Suprapubic skin (tissue), 4 donors: ENCODE measurements at regions not wholly inside any gene's neighbourhood (a gene's known extent, or its start where the extent isn't known, plus 50 kb on each side); places are given as distances from the start of the nearest gene placed in this dataset.

Source experiments
- DNase-seq, 2 donors: peaks; one replicate each; pipeline ENCODE4 v3.0.0-alpha.2; 2019; ENCODE audit warnings: low spot score in 2 of 2
- H3K27ac ChIP-seq: fragments of 200-600 bp; sonication (generic); one replicate; pipeline ENCODE4 v1.5.1; 2019
- H3K27me3 ChIP-seq: fragments of 200-600 bp; sonication (generic); one replicate; pipeline ENCODE4 v1.5.1; 2019
- H3K36me3 ChIP-seq: fragments of 200-600 bp; sonication (generic); one replicate; pipeline ENCODE4 v1.5.1; 2019
- H3K4me1 ChIP-seq: fragments of 200-600 bp; sonication (generic); one replicate; pipeline ENCODE4 v1.5.1; 2019
- H3K4me3 ChIP-seq: fragments of 200-600 bp; sonication (generic); one replicate; pipeline ENCODE4 v1.5.1; 2019; ENCODE audit warnings: mild to moderate bottlenecking
- H3K9me3 ChIP-seq: fragments of 200-600 bp; sonication (generic); one replicate; pipeline ENCODE4 v1.5.1; 2019
- CTCF ChIP-seq, 2 donors: fragments of 200-600 bp in 1 of 2; fragments of 450-650 bp in 1 of 2; sonication (generic) in 1 of 2; IDR thresholded peaks; one replicate each; pipeline ENCODE4 v1.5.1; 2016 to 2019; ENCODE audit warnings: antibody characterized with exemption in 2 of 2, mild to moderate bottlenecking in 1 of 2, moderate library complexity in 1 of 2
- EP300 ChIP-seq: sonication (generic); formaldehyde crosslinking; IDR thresholded peaks from one replicate; pipeline ENCODE4 v1.6.1; 2017; ENCODE audit warnings: antibody characterized with exemption
- POLR2A ChIP-seq, 2 donors: fragments of 450-650 bp; IDR thresholded peaks; one replicate each; pipeline ENCODE4 v1.6.1; 2017; ENCODE audit warnings: antibody characterized with exemption in 2 of 2, mild to moderate bottlenecking in 2 of 2, moderate library complexity in 2 of 2
- POLR2AphosphoS5 ChIP-seq, 3 donors: sonication (generic); formaldehyde crosslinking; IDR thresholded peaks; one replicate each; pipeline ENCODE4 v1.6.1; 2017; ENCODE audit warnings: antibody characterized with exemption in 3 of 3
- WGBS: methylation state at CpG from one replicate; pipeline ENCODE4 v1.1.5; 2018; 5-methylcytosine and 5-hydroxymethylcytosine counted together

GRCh38 chr10:27599546-27599945 is 95.4 kb downstream of the RAB18 start:
- H3K27me3 ChIP-seq, result no peaks in the 10 kb centered on the region
- DNase-seq, result no peak
- H3K36me3 ChIP-seq, result no peaks in the 10 kb centered on the region
- no peak overlapping the region for H3K4me3 ChIP-seq
- H3K4me1 ChIP-seq, result no peaks in the 10 kb centered on the region
- no CpG with 5 or more reads among the region's 2 CpGs for WGBS
- no peak overlapping the region for H3K27ac ChIP-seq
- peaks cover 5% of the 10 kb centered on the region for H3K9me3 ChIP-seq
- TF ChIP-seq POLR2AphosphoS5 (IDR thresholded peaks at IDR 0.05) (no peak), POLR2A (IDR thresholded peaks at IDR 0.05) (no peak), EP300 (no peak), CTCF (IDR thresholded peaks at IDR 0.05) (no peak)

GRCh38 chr10:27600930-27601329 is 96.8 kb downstream of the RAB18 start:
- no peak for DNase-seq
- 85% methylated on average over 2 of the region's 2 CpGs for WGBS
- Histone ChIP-seq H3K4me3 (no peak overlapping the region), H3K27me3 (no peaks in the 10 kb centered on the region), H3K9me3 (no peaks in the 10 kb centered on the region), H3K36me3 (no peaks in the 10 kb centered on the region), H3K27ac (no peak overlapping the region), H3K4me1 (no peaks in the 10 kb centered on the region)
- no peak for TF ChIP-seq EP300
- TF ChIP-seq POLR2AphosphoS5 (IDR thresholded peaks at IDR 0.05), result no peak
- no peak for TF ChIP-seq POLR2A (IDR thresholded peaks at IDR 0.05)
- TF ChIP-seq CTCF (IDR thresholded peaks at IDR 0.05), result no peak

GRCh38 chr10:27601503-27601902 is 97.4 kb downstream of the RAB18 start:
- Histone ChIP-seq H3K27me3 (no peaks in the 10 kb centered on the region), H3K36me3 (no peaks in the 10 kb centered on the region), H3K9me3 (no peaks in the 10 kb centered on the region), H3K4me3 (no peak overlapping the region), H3K4me1 (no peaks in the 10 kb centered on the region), H3K27ac (no peak overlapping the region)
- 60% methylated on average over 5 of the region's 5 CpGs for WGBS
- TF ChIP-seq POLR2A (IDR thresholded peaks at IDR 0.05) (no peak), POLR2AphosphoS5 (IDR thresholded peaks at IDR 0.05) (no peak), CTCF (IDR thresholded peaks at IDR 0.05) (no peak), EP300 (no peak)
- DNase-seq, result no peak

GRCh38 chr10:27601946-27602538 is 97.9 kb downstream of the RAB18 start:
- 63% methylated on average over 6 of the region's 6 CpGs for WGBS
- H3K36me3 ChIP-seq, result no peaks in the 10 kb centered on the region
- no peaks in the 10 kb centered on the region for H3K9me3 ChIP-seq
- H3K4me3 ChIP-seq, result no peak overlapping the region
- no peak for DNase-seq
- no peak for TF ChIP-seq POLR2AphosphoS5 (IDR thresholded peaks at IDR 0.05)
- no peak for TF ChIP-seq EP300
- TF ChIP-seq CTCF (IDR thresholded peaks at IDR 0.05), result no peak
- TF ChIP-seq POLR2A (IDR thresholded peaks at IDR 0.05), result no peak
- H3K27ac ChIP-seq, result no peak overlapping the region
- H3K4me1 ChIP-seq, result peaks cover 4% of the 10 kb centered on the region
- no peaks in the 10 kb centered on the region for H3K27me3 ChIP-seq

- Histone ChIP-seq H3K4me1 (peaks cover 15% of the 10 kb centered on the region), H3K9me3 (no peaks in the 10 kb centered on the region), H3K36me3 (no peaks in the 10 kb centered on the region), H3K27ac (no peak overlapping the region), H3K4me3 (no peak overlapping the region), H3K27me3 (no peaks in the 10 kb centered on the region)
- TF ChIP-seq CTCF (IDR thresholded peaks at IDR 0.05) (no peak), POLR2A (IDR thresholded peaks at IDR 0.05) (no peak), POLR2AphosphoS5 (IDR thresholded peaks at IDR 0.05) (no peak), EP300 (no peak)
- 95% methylated on average over 1 of the region's 1 CpG for WGBS
- DNase-seq, result no peak
Observed at GRCh38 chr10:27603104-27603503, 99.0 kb downstream of the RAB18 start.
